Smooth muscle cell (in vitro differentiated cells): ENCODE measurements at regions not wholly inside any gene's neighbourhood (a gene's known extent, or its start where the extent isn't known, plus 50 kb on each side); places are given as distances from the start of the nearest gene placed in this dataset.

ENCODE experiments used
- DNase-seq: peaks from one replicate; lab custom pipeline; 2025; ENCODE audit not compliant: unreplicated experiment; lab: John Stamatoyannopoulos, UW
- H2AFZ ChIP-seq: fragments of 200-600 bp; sonication (generic); 2 replicates; pipeline ENCODE4 v1.6.0; 2016; ENCODE audit warnings: antibody characterized with exemption, low read depth, mild to moderate bottlenecking
- H3F3A ChIP-seq: fragments of 200-600 bp; sonication (generic); 2 replicates; pipeline ENCODE4 v1.6.0; 2017; ENCODE audit warnings: antibody characterized with exemption, low read depth
- H3K27ac ChIP-seq: fragments of 200-600 bp; sonication (generic); 2 replicates; pipeline ENCODE4 v1.5.1; 2016; ENCODE audit warnings: low read depth, mild to moderate bottlenecking
- H3K27me3 ChIP-seq: fragments of 200-600 bp; sonication (generic); 2 replicates; pipeline ENCODE4 v1.6.1; 2016; ENCODE audit warnings: low read depth, mild to moderate bottlenecking
- H3K36me3 ChIP-seq: fragments of 200-600 bp; sonication (generic); 2 replicates; pipeline ENCODE4 v1.5.1; 2016; ENCODE audit warnings: low read depth
- H3K4me1 ChIP-seq: fragments of 200-600 bp; sonication (generic); 2 replicates; pipeline ENCODE4 v1.5.1; 2016; ENCODE audit warnings: low read depth
- H3K4me2 ChIP-seq: fragments of 200-600 bp; sonication (generic); 2 replicates; pipeline ENCODE4 v1.6.0; 2016; ENCODE audit warnings: mild to moderate bottlenecking
- H3K4me3 ChIP-seq: fragments of 200-600 bp; sonication (generic); 2 replicates; pipeline ENCODE4 v1.5.1; 2016; ENCODE audit warnings: mild to moderate bottlenecking
- H3K79me2 ChIP-seq: fragments of 200-600 bp; sonication (generic); 2 replicates; pipeline ENCODE4 v1.6.0; 2016; ENCODE audit warnings: low read depth, mild to moderate bottlenecking
- H3K9ac ChIP-seq: fragments of 200-600 bp; sonication (generic); 2 replicates; pipeline ENCODE4 v1.6.0; 2016; ENCODE audit warnings: low read depth
- H3K9me3 ChIP-seq: fragments of 200-600 bp; sonication (generic); replicated peaks from 2 replicates; pipeline ENCODE4 v1.5.1; 2016; ENCODE audit warnings: low read depth
- H4K20me1 ChIP-seq: fragments of 200-600 bp; sonication (generic); 2 replicates; pipeline ENCODE4 v1.6.0; 2016; ENCODE audit warnings: low read depth
- CTCF ChIP-seq: fragments of 200-600 bp; sonication (generic); IDR thresholded peaks from 2 replicates; pipeline ENCODE4 v1.5.1; 2017; ENCODE audit warnings: borderline replicate concordance, mild to moderate bottlenecking, antibody characterized with exemption; ENCODE audit not compliant: insufficient read depth, poor library complexity, severe bottlenecking
- WGBS: methylation state at CpG from one replicate; pipeline ENCODE4 v1.1.7; 2016; ENCODE audit warnings: low lambda C conversion rate; 5-methylcytosine and 5-hydroxymethylcytosine counted together

DNA sequence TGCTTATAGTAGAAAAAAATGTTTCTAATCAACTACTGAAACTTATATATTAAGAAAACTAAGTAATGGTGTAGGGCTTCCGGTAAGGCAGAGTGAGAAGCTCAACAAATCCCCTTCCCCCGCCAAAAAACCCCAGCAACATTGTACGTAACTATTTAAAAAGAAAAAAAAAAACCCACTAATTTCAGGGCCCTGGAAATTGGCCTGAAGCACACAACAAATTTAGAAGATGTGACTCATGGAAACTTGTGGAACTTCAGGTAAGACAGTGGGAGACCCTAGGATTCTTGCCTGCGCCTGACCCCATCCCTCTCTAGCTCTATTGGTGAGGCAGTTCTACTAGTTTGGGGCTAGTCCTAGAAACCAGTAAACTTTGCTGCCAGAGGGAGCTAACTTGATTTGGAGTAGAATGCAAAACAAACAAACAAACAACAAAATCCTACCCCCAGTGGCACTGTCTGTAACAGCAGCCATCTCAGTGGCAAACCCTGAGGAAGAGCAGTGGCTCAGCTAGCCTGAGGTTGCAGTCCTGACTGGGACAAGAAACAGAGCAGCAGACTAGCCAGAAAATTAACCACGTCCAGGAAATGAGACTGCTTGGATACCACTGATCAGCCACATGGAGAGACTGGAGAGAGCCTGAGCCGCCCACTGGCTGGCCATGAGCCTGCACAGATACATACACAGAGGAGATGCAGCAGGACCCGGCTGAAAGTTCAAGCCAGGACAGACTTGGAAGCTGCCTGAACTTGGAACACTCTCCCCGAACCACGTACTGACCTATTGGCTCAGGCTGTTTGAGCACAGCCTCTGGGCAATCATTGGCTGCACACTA is 135.1 kb downstream of the TBXT start:
- Histone ChIP-seq H3K4me2 (peak overlapping the region; percentile 8), H3K27ac (peak overlapping the region; percentile 56), H3K4me3 (no peak overlapping the region), H3K9ac (no peak overlapping the region), H3K36me3 (no peaks in the 10 kb centered on the region), H3K79me2 (no peaks in the 10 kb centered on the region), H2AFZ (peak overlapping the region; percentile 17), H3K9me3 (no peaks in the 10 kb centered on the region), H4K20me1 (no peaks in the 10 kb centered on the region), H3F3A (no peaks in the 10 kb centered on the region), H3K27me3 (no peaks in the 10 kb centered on the region), H3K4me1 (no peaks in the 10 kb centered on the region)
- WGBS: 35% methylated on average over 9 of the region's 9 CpGs
- TF ChIP-seq CTCF: peak; percentile 27
- no peak for DNase-seq

- Histone ChIP-seq H3K36me3 (no peaks in the 10 kb centered on the region), H3K4me1 (no peaks in the 10 kb centered on the region), H3K79me2 (no peaks in the 10 kb centered on the region), H3F3A (no peaks in the 10 kb centered on the region), H3K4me2 (no peak overlapping the region), H3K4me3 (no peak overlapping the region), H3K9ac (no peak overlapping the region), H2AFZ (no peak overlapping the region), H3K27me3 (no peaks in the 10 kb centered on the region), H4K20me1 (no peaks in the 10 kb centered on the region), H3K9me3 (no peaks in the 10 kb centered on the region), H3K27ac (no peak overlapping the region)
- WGBS: 89% methylated on average over 1 of the region's 1 CpG
- DNase-seq: no peak
- TF ChIP-seq CTCF: no peak
Observed at GRCh38 chr6:166031275-166031674, 136.4 kb downstream of the TBXT start.

DNA sequence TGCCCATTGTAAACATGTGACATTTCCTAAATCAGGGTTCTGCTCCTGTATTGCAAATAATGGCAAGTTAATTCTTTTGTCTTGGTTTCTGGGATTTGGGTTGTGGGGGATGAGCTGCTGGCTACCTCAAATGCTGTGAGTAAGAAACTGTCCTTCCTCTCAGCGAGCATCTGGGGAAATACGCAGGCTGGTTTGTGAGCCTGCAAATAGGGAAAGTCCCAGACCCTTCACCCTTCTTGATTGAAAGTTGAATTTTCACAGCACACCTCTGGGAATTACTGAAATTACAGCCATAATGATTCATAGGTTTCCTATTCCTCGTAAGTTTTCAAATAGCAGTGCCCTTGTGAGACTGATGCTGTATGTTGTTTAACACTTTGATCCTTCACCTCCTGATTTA is 138.1 kb downstream of the TBXT start:
- H2AFZ ChIP-seq: peak overlapping the region; percentile 37
- H4K20me1 ChIP-seq: no peaks in the 10 kb centered on the region
- H3K79me2 ChIP-seq: no peaks in the 10 kb centered on the region
- no peak for DNase-seq
- no peak overlapping the region for H3K4me3 ChIP-seq
- H3F3A ChIP-seq: no peaks in the 10 kb centered on the region
- no peak overlapping the region for H3K9ac ChIP-seq
- no peaks in the 10 kb centered on the region for H3K27me3 ChIP-seq
- TF ChIP-seq CTCF: no peak
- no peaks in the 10 kb centered on the region for H3K4me1 ChIP-seq
- H3K27ac ChIP-seq: no peak overlapping the region
- peak overlapping the region; percentile 26 for H3K4me2 ChIP-seq
- WGBS: 45% methylated on average over 3 of the region's 3 CpGs
- no peaks in the 10 kb centered on the region for H3K36me3 ChIP-seq
- no peaks in the 10 kb centered on the region for H3K9me3 ChIP-seq

DNA sequence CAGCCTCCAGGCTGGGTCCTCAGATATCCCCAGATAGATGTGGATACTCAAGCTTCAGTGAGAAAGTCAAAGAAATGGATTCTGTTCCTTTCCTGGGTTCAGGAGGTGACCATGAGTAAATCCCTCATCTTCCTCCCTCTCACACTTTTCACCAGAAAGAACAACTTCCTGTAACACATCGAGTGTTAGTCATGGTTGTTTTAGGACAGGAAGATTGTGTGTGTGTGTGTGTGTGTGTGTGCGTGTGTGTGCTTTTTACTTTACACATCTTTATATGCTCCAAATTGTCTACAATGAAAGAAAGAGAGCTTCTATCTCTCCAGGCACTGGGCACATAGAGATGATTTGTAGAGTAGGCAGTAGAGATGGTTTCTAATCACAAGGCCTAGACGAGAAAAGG is 139.9 kb downstream of the TBXT start:
- no peaks in the 10 kb centered on the region for H3K27me3 ChIP-seq
- no peaks in the 10 kb centered on the region for H3F3A ChIP-seq
- no peak for DNase-seq
- H4K20me1 ChIP-seq: no peaks in the 10 kb centered on the region
- 74% methylated on average over 3 of the region's 3 CpGs for WGBS
- H3K9ac ChIP-seq: no peak overlapping the region
- H3K27ac ChIP-seq: no peak overlapping the region
- H3K4me1 ChIP-seq: no peaks in the 10 kb centered on the region
- no peaks in the 10 kb centered on the region for H3K79me2 ChIP-seq
- TF ChIP-seq CTCF: no peak
- H3K36me3 ChIP-seq: no peaks in the 10 kb centered on the region
- H3K9me3 ChIP-seq: no peaks in the 10 kb centered on the region
- no peak overlapping the region for H3K4me2 ChIP-seq
- no peak overlapping the region for H3K4me3 ChIP-seq
- no peak overlapping the region for H2AFZ ChIP-seq
